HG03378 (cell line): ENCODE measurements at regions not wholly inside any gene's neighbourhood (a gene's known extent, or its start where the extent isn't known, plus 50 kb on each side); places are given as distances from the start of the nearest gene placed in this dataset.
"Not testable (repeated sequence)": the region's sequence is repeated elsewhere in the genome, so short reads cannot be mapped to it uniquely, and the experiment has no call there.

Experiments
- ATAC-seq: cut with Tn5 transposase; IDR thresholded peaks from one replicate; pipeline ENCODE4 v1.9.1; 2021; ENCODE audit warnings: mild to moderate bottlenecking, moderate library complexity; ENCODE audit not compliant: unreplicated experiment

- ATAC-seq: no peak
Observed at GRCh38 chr5:57429513-57430120, 53.0 kb downstream of the ACTBL2 start.

DNA sequence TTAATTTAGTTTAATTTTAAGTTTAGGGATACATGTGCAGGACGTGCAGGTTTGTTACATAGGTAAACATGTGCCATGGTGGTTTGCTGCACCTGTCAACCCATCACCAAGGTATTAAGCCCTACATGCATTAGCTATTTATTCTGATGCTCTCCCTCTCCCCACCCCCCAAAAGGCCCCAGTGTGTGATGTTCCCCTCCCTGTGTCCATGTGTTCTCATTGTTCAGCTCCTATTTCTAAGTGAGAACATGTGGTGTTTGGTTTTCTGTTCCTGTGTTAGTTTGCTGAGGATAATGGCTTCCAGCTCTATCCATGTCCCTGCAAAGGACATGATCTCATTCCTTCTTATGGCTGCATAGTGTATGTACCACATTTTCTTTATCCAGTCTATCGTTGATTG, 53.6 kb downstream of the ACTBL2 start:
- ATAC-seq: not testable (repeated sequence)

- ATAC-seq: no peak
Observed at GRCh38 chr5:57422993-57423392, 59.6 kb downstream of the ACTBL2 start.

GRCh38 chr5:57422341-57422740, 60.3 kb downstream of the ACTBL2 start:
- no peak for ATAC-seq

- ATAC-seq: no peak
Observed at GRCh38 chr5:57420801-57421200, 61.8 kb downstream of the ACTBL2 start.

- ATAC-seq: no peak
Observed at GRCh38 chr5:57417971-57418370, 64.6 kb downstream of the ACTBL2 start.

- no peak for ATAC-seq
Observed at GRCh38 chr5:57417320-57417719, 65.3 kb downstream of the ACTBL2 start.

GRCh38 chr5:57416278-57416994, 66.2 kb downstream of the ACTBL2 start:
- ATAC-seq: no peak

GRCh38 chr5:57414857-57415256, 67.8 kb downstream of the ACTBL2 start:
- ATAC-seq: no peak

DNA sequence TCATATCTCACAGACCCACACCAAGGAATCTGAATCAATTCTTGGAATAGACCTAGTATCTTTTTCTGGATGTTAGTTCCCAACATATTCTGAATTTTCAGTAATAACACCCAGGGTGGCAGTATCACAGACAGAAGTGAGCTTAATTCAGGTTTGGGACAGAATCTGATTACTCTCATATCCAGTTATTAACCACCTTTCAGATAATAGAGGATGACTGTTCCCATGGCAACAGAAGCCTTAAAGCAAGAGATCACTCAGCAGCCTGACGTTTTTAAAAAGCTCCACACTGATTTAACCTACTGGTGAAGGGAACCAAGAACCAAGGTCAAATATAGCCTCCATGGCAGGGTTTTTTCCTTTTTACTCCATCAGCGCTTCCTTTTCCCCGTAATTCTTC, 68.4 kb downstream of the ACTBL2 start:
- ATAC-seq: no peak

GRCh38 chr5:57413145-57413544, 69.5 kb downstream of the ACTBL2 start:
- no peak for ATAC-seq

GRCh38 chr5:57412680-57413079, 69.9 kb downstream of the ACTBL2 start:
- no peak for ATAC-seq

GRCh38 chr5:57411982-57412381, 70.6 kb downstream of the ACTBL2 start:
- ATAC-seq: no peak

GRCh38 chr5:57410374-57411320, 72.0 kb downstream of the ACTBL2 start:
- no peak for ATAC-seq

- no peak for ATAC-seq
Observed at GRCh38 chr5:57408714-57409113, 73.9 kb downstream of the ACTBL2 start.

GRCh38 chr5:57408285-57408684, 74.3 kb downstream of the ACTBL2 start:
- ATAC-seq: no peak

- no peak for ATAC-seq
Observed at GRCh38 chr5:57407391-57407790, 75.2 kb downstream of the ACTBL2 start.

DNA sequence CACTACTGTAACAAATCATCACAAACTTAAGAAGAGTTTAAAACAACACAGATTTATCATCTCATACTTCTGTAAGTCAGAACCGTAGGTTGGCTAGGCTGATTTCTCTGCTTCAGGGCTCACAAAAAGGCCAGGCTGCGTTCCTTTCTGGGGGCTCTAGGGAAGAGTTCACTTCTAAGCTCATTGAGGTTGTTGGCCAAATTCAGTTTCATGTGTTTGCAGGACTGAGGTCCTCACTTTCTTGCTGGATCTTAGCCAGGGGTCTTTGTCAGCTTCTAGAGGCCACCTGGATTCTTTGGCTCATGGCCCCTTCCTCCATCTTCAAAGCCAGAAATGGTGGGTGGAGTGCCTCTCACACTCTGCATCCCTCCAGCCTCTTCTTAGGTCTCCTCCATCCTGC, 76.0 kb downstream of the ACTBL2 start:
- ATAC-seq: no peak

- ATAC-seq: no peak
Observed at GRCh38 chr5:57405984-57406383, 76.6 kb downstream of the ACTBL2 start.

GRCh38 chr5:57402761-57403160, 79.8 kb downstream of the ACTBL2 start:
- no peak for ATAC-seq

DNA sequence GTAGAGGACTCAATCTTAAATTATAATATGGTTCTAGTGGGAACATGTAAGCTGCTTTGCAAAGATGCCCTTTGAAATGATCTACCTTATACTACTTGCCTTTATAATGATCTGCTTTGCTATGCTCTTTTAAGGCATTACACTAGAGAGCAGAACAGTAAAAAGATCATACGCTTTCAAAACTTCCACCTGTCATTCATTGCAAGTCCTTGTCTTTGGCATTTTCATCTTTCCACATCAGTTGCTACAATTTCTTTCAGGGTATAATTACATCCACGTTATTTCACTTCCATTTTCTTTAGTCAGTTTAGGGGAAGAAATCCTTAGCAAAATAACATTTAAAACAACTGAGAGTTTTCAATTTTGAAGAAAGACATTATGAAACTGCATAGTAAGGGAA, 80.3 kb downstream of the ACTBL2 start:
- ATAC-seq: no peak
